Loucy (cell line): ENCODE measurements at regions not wholly inside any gene's neighbourhood (a gene's known extent, or its start where the extent isn't known, plus 50 kb on each side); places are given as distances from the start of the nearest gene placed in this dataset.

Source experiments
- H2AFZ ChIP-seq: fragments of 200-600 bp; sonication (generic); 2 replicates; pipeline ENCODE4 v1.6.0; 2016; ENCODE audit warnings: antibody characterized with exemption, mild to moderate bottlenecking, low read length, moderate library complexity
- H3F3A ChIP-seq: fragments of 200-600 bp; 2 replicates; pipeline ENCODE4 v1.6.0; 2016; ENCODE audit warnings: antibody characterized with exemption, low read depth, mild to moderate bottlenecking
- H3K27me3 ChIP-seq: fragments of 200-600 bp; sonication (generic); 2 replicates; pipeline ENCODE4 v1.6.1; 2014; ENCODE audit warnings: low read length, mild to moderate bottlenecking; ENCODE audit not compliant: insufficient read depth, poor library complexity, severe bottlenecking
- H3K36me3 ChIP-seq: fragments of 200-600 bp; sonication (generic); 2 replicates; pipeline ENCODE4 v1.6.1; 2016; ENCODE audit warnings: low read length; ENCODE audit not compliant: insufficient read depth
- H3K4me1 ChIP-seq: fragments of 200-600 bp; sonication (generic); 2 replicates; pipeline ENCODE4 v1.5.1; 2014; ENCODE audit warnings: low read length, mild to moderate bottlenecking; ENCODE audit not compliant: insufficient read depth, poor library complexity, severe bottlenecking
- H3K4me2 ChIP-seq: fragments of 200-600 bp; sonication (generic); 2 replicates; pipeline ENCODE4 v1.6.0; 2014; ENCODE audit warnings: antibody characterized with exemption, low read length, low read depth, mild to moderate bottlenecking; ENCODE audit not compliant: poor library complexity, severe bottlenecking
- H3K4me3 ChIP-seq: fragments of 200-600 bp; sonication (generic); 2 replicates; pipeline ENCODE4 v1.5.1; 2014; ENCODE audit warnings: low read length, mild to moderate bottlenecking, mixed read lengths; ENCODE audit not compliant: poor library complexity, severe bottlenecking
- H3K79me2 ChIP-seq: fragments of 200-600 bp; sonication (generic); 2 replicates; pipeline ENCODE4 v1.6.1; 2014; ENCODE audit warnings: low read length; ENCODE audit not compliant: insufficient read depth
- H3K9ac ChIP-seq: fragments of 200-600 bp; sonication (generic); 2 replicates; pipeline ENCODE4 v1.6.0; 2014; ENCODE audit warnings: mild to moderate bottlenecking, low read depth, low read length, moderate library complexity; ENCODE audit not compliant: poor library complexity, severe bottlenecking
- H3K9me2 ChIP-seq: fragments of 200-600 bp; sonication (generic); replicated peaks from 2 replicates; pipeline ENCODE4 v1.6.1; 2016; ENCODE audit warnings: low read depth, low read length, mixed read lengths
- H3K9me3 ChIP-seq: fragments of 200-600 bp; sonication (generic); 2 replicates; pipeline ENCODE4 v1.6.1; 2014; ENCODE audit warnings: mild to moderate bottlenecking, antibody characterized with exemption, low read length, low read depth; ENCODE audit not compliant: insufficient read depth
- H4K20me1 ChIP-seq: fragments of 200-600 bp; sonication (generic); 2 replicates; pipeline ENCODE4 v1.6.0; 2014; ENCODE audit warnings: antibody characterized with exemption, low read length, mild to moderate bottlenecking; ENCODE audit not compliant: insufficient read depth, poor library complexity, severe bottlenecking
- CTCF ChIP-seq: fragments of 200-600 bp; sonication (generic); conservative IDR thresholded peaks from 2 replicates; pipeline ENCODE4 v1.5.1; 2014; ENCODE audit warnings: mild to moderate bottlenecking, antibody characterized with exemption, low read length
- EZH2phosphoT487 ChIP-seq: fragments of 200-600 bp; IDR thresholded peaks from 2 replicates; pipeline ENCODE4 v1.6.1; 2018; ENCODE audit warnings: antibody characterized with exemption, mild to moderate bottlenecking, moderate library complexity, borderline replicate concordance

DNA sequence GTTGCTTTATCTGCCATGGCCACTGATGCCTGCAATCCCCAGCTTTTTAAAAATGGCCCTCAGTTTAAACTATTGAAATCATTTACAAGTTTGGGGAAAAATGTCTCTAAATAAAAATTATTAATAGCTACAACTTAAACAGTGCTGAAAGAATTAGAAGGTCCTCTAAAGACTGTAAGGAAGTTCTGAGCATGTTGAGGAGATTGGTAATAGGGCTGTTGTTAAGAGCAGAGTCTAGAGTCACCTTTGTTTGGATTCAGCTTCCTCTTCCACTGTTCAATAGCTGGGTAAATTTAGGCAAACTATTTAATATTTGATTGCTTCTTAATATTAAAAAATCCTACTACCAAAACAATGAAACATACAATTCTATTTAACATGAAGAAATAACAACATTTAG is 1127.1 kb upstream of the DDX18 start:
- Histone ChIP-seq H3K9me3 (no peaks in the 10 kb centered on the region), H3K9ac (no peak overlapping the region), H3K79me2 (no peaks in the 10 kb centered on the region), H2AFZ (no peak overlapping the region), H4K20me1 (no peaks in the 10 kb centered on the region), H3K4me1 (no peaks in the 10 kb centered on the region), H3K9me2 (no peaks in the 10 kb centered on the region), H3F3A (no peaks in the 10 kb centered on the region), H3K36me3 (no peaks in the 10 kb centered on the region), H3K4me2 (no peak overlapping the region), H3K27me3 (no peaks in the 10 kb centered on the region), H3K4me3 (no peak overlapping the region)
- TF ChIP-seq EZH2phosphoT487: no peak
- TF ChIP-seq CTCF: no peak

GRCh38 chr2:116692988-116693387 is 1121.5 kb upstream of the DDX18 start:
- Histone ChIP-seq H3K4me3 (no peak overlapping the region), H4K20me1 (no peaks in the 10 kb centered on the region), H3K9ac (no peak overlapping the region), H2AFZ (no peak overlapping the region), H3K27me3 (no peaks in the 10 kb centered on the region), H3K79me2 (no peaks in the 10 kb centered on the region), H3F3A (no peaks in the 10 kb centered on the region), H3K9me3 (no peaks in the 10 kb centered on the region), H3K4me1 (no peaks in the 10 kb centered on the region), H3K9me2 (no peaks in the 10 kb centered on the region), H3K36me3 (no peaks in the 10 kb centered on the region), H3K4me2 (no peak overlapping the region)
- TF ChIP-seq EZH2phosphoT487 (no peak), CTCF (no peak)

DNA sequence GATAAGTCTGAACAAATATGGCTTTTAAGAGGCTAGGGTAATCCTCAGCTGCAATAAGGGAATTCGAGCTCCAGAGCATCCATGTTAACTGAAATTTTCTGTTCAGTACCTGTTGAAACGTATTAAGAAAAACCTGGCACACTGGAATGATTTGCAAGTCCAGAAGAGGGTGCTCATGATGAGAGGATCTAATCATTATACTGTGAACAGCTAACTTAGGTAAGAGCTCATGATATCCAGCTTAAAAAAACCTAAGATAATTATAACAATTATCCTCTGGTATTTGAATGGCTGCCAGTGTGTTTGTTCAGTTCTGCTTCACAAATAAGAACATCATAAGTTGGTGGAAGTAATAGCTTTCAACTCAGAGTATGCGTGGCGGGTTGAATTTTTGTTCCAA is 1118.3 kb upstream of the DDX18 start:
- no peaks in the 10 kb centered on the region for H3K79me2 ChIP-seq
- no peaks in the 10 kb centered on the region for H3F3A ChIP-seq
- no peaks in the 10 kb centered on the region for H3K9me2 ChIP-seq
- H3K36me3 ChIP-seq: no peaks in the 10 kb centered on the region
- no peak overlapping the region for H3K9ac ChIP-seq
- H3K4me1 ChIP-seq: no peaks in the 10 kb centered on the region
- no peak overlapping the region for H3K4me2 ChIP-seq
- no peaks in the 10 kb centered on the region for H4K20me1 ChIP-seq
- H3K9me3 ChIP-seq: no peaks in the 10 kb centered on the region
- TF ChIP-seq EZH2phosphoT487 (no peak), CTCF (no peak)
- H3K27me3 ChIP-seq: no peaks in the 10 kb centered on the region
- H2AFZ ChIP-seq: no peak overlapping the region
- H3K4me3 ChIP-seq: no peak overlapping the region
